ENCODE measurements at regions not wholly inside any gene's neighbourhood (a gene's known extent, or its start where the extent isn't known, plus 50 kb on each side); places are given as distances from the start of the nearest gene placed in this dataset.
"Not testable (repeated sequence)": the region's sequence is repeated elsewhere in the genome, so short reads cannot be mapped to it uniquely, and the experiment has no call there.

GRCh38 chr9:86641970-86642369 lies 287.8 kb upstream of the TUT7 start:
- H3K27ac Mint-ChIP-seq, result no peak overlapping the region
- no peaks in the 10 kb centered on the region for H3K9me3 Mint-ChIP-seq
- no peaks in the 10 kb centered on the region for H3K4me1 Mint-ChIP-seq
- no peak overlapping the region for H3K4me3 Mint-ChIP-seq
- H3K36me3 Mint-ChIP-seq, result no peaks in the 10 kb centered on the region
- no peak for ATAC-seq
- no peak for DNase-seq (ENCODE audit: low spot score in 2 of 2)

- no peaks in the 10 kb centered on the region for H3K4me1 Mint-ChIP-seq
- no peak overlapping the region for H3K27ac Mint-ChIP-seq
- H3K9me3 Mint-ChIP-seq, result no peaks in the 10 kb centered on the region
- no peak for ATAC-seq
- no peak overlapping the region for H3K4me3 Mint-ChIP-seq
- DNase-seq (ENCODE audit: low spot score in 2 of 2), result no peak
- no peaks in the 10 kb centered on the region for H3K36me3 Mint-ChIP-seq
These were observed 285.7 kb upstream of the TUT7 start for GRCh38 chr9:86639899-86640379.

GRCh38 chr9:86639287-86639686 lies 285.1 kb upstream of the TUT7 start:
- no peaks in the 10 kb centered on the region for H3K36me3 Mint-ChIP-seq
- no peaks in the 10 kb centered on the region for H3K4me1 Mint-ChIP-seq
- H3K4me3 Mint-ChIP-seq, result no peak overlapping the region
- DNase-seq (ENCODE audit: low spot score in 2 of 2) (no peak), ATAC-seq (no peak)
- no peaks in the 10 kb centered on the region for H3K9me3 Mint-ChIP-seq
- no peak overlapping the region for H3K27ac Mint-ChIP-seq

GRCh38 chr9:86638109-86638508 lies 283.9 kb upstream of the TUT7 start:
- Mint-ChIP-seq H3K9me3 (no peaks in the 10 kb centered on the region), H3K4me1 (no peaks in the 10 kb centered on the region), H3K4me3 (no peak overlapping the region), H3K36me3 (no peaks in the 10 kb centered on the region), H3K27ac (no peak overlapping the region)
- ATAC-seq, result no peak
- no peak for DNase-seq (ENCODE audit: low spot score in 2 of 2)

- ATAC-seq, result no peak
- no peaks in the 10 kb centered on the region for H3K36me3 Mint-ChIP-seq
These were observed 283.3 kb upstream of the TUT7 start for GRCh38 chr9:86637515-86637914.

GRCh38 chr9:86636519-86636918 lies 282.3 kb upstream of the TUT7 start:
- Mint-ChIP-seq H3K4me3 (no peak overlapping the region), H3K36me3 (no peaks in the 10 kb centered on the region), H3K4me1 (no peaks in the 10 kb centered on the region), H3K27ac (no peak overlapping the region), H3K9me3 (no peaks in the 10 kb centered on the region)
- no peak for DNase-seq (ENCODE audit: low spot score in 2 of 2)
- ATAC-seq, result no peak

More at GRCh38 chr9:86637515-86637914, 283.3 kb upstream of the TUT7 start:
- no peak overlapping the region for H3K27ac Mint-ChIP-seq
- DNase-seq (ENCODE audit: low spot score in 2 of 2), result peak in 1 of 2 donors; percentile 55
- no peaks in the 10 kb centered on the region for H3K9me3 Mint-ChIP-seq
- H3K4me1 Mint-ChIP-seq, result no peaks in the 10 kb centered on the region
- H3K4me3 Mint-ChIP-seq, result no peak overlapping the region

- H3K36me3 Mint-ChIP-seq, result no peaks in the 10 kb centered on the region
These were observed 281.8 kb upstream of the TUT7 start for GRCh38 chr9:86636038-86636437.

GRCh38 chr9:86634501-86634900 lies 280.3 kb upstream of the TUT7 start:
- ATAC-seq (no peak), DNase-seq (ENCODE audit: low spot score in 2 of 2) (no peak)
- Mint-ChIP-seq H3K4me3 (no peak overlapping the region), H3K4me1 (no peaks in the 10 kb centered on the region), H3K9me3 (no peaks in the 10 kb centered on the region), H3K27ac (no peak overlapping the region), H3K36me3 (no peaks in the 10 kb centered on the region)

More at GRCh38 chr9:86636038-86636437, 281.8 kb upstream of the TUT7 start:
- DNase-seq (ENCODE audit: low spot score in 2 of 2) (no peak), ATAC-seq (no peak)
- Mint-ChIP-seq H3K4me1 (no peaks in the 10 kb centered on the region), H3K4me3 (no peak overlapping the region), H3K27ac (no peak overlapping the region), H3K9me3 (no peaks in the 10 kb centered on the region)

- ATAC-seq, result no peak
- no peaks in the 10 kb centered on the region for H3K36me3 Mint-ChIP-seq
- no peaks in the 10 kb centered on the region for H3K9me3 Mint-ChIP-seq
- no peak overlapping the region for H3K27ac Mint-ChIP-seq
- no peak for DNase-seq (ENCODE audit: low spot score in 2 of 2)
- H3K4me1 Mint-ChIP-seq, result no peaks in the 10 kb centered on the region
- no peak overlapping the region for H3K4me3 Mint-ChIP-seq
These were observed 279.7 kb upstream of the TUT7 start for GRCh38 chr9:86633945-86634344.

- Mint-ChIP-seq H3K27ac (no peak overlapping the region), H3K4me3 (no peak overlapping the region), H3K36me3 (no peaks in the 10 kb centered on the region), H3K4me1 (no peaks in the 10 kb centered on the region), H3K9me3 (no peaks in the 10 kb centered on the region)
- DNase-seq (ENCODE audit: low spot score in 2 of 2), result no peak
- ATAC-seq, result no peak
These were observed 278.3 kb upstream of the TUT7 start for GRCh38 chr9:86632537-86632936.

GRCh38 chr9:86629530-86629929 lies 275.3 kb upstream of the TUT7 start:
- Mint-ChIP-seq H3K9me3 (no peaks in the 10 kb centered on the region), H3K4me1 (no peaks in the 10 kb centered on the region), H3K4me3 (no peak overlapping the region), H3K36me3 (no peaks in the 10 kb centered on the region), H3K27ac (no peak overlapping the region)
- DNase-seq (ENCODE audit: low spot score in 2 of 2), result no peak
- no peak for ATAC-seq

GRCh38 chr9:86626802-86627201 lies 272.6 kb upstream of the TUT7 start:
- H3K4me1 Mint-ChIP-seq, result no peaks in the 10 kb centered on the region
- ATAC-seq (no peak), DNase-seq (ENCODE audit: low spot score in 2 of 2) (no peak)
- H3K27ac Mint-ChIP-seq, result no peak overlapping the region
- H3K9me3 Mint-ChIP-seq, result no peaks in the 10 kb centered on the region
- no peak overlapping the region for H3K4me3 Mint-ChIP-seq
- no peaks in the 10 kb centered on the region for H3K36me3 Mint-ChIP-seq

- no peaks in the 10 kb centered on the region for H3K36me3 Mint-ChIP-seq
- DNase-seq (ENCODE audit: low spot score in 2 of 2), result no peak
- no peak overlapping the region for H3K4me3 Mint-ChIP-seq
- H3K4me1 Mint-ChIP-seq, result no peaks in the 10 kb centered on the region
- H3K9me3 Mint-ChIP-seq, result no peaks in the 10 kb centered on the region
- no peak overlapping the region for H3K27ac Mint-ChIP-seq
- no peak for ATAC-seq
These were observed 270.4 kb upstream of the TUT7 start for GRCh38 chr9:86624630-86625029.

- no peaks in the 10 kb centered on the region for H3K36me3 Mint-ChIP-seq
- no peak overlapping the region for H3K4me3 Mint-ChIP-seq
- H3K9me3 Mint-ChIP-seq, result no peaks in the 10 kb centered on the region
- no peaks in the 10 kb centered on the region for H3K4me1 Mint-ChIP-seq
- H3K27ac Mint-ChIP-seq, result no peak overlapping the region
- ATAC-seq, result no peak
- DNase-seq (ENCODE audit: low spot score in 2 of 2), result no peak
These were observed 260.9 kb upstream of the TUT7 start for GRCh38 chr9:86614871-86615849.

- no peaks in the 10 kb centered on the region for H3K9me3 Mint-ChIP-seq
- no peaks in the 10 kb centered on the region for H3K36me3 Mint-ChIP-seq
- no peak overlapping the region for H3K27ac Mint-ChIP-seq
- H3K4me1 Mint-ChIP-seq, result no peaks in the 10 kb centered on the region
- ATAC-seq, result no peak
- DNase-seq (ENCODE audit: low spot score in 2 of 2), result no peak
- H3K4me3 Mint-ChIP-seq, result no peak overlapping the region
These were observed 259.7 kb upstream of the TUT7 start for GRCh38 chr9:86613943-86614342.

- DNase-seq (ENCODE audit: low spot score in 2 of 2); H3K4me3 Mint-ChIP-seq; H3K9me3 Mint-ChIP-seq; ATAC-seq; H3K4me1 Mint-ChIP-seq; H3K36me3 Mint-ChIP-seq; H3K27ac Mint-ChIP-seq: not testable (repeated sequence)
These were observed 257.3 kb upstream of the TUT7 start for GRCh38 chr9:86611534-86611933.
